ENCODE measurements at regions not wholly inside any gene's neighbourhood (a gene's known extent, or its start where the extent isn't known, plus 50 kb on each side); places are given as distances from the start of the nearest gene placed in this dataset.

GRCh38 chr2:71880287-71880686 lies 267.4 kb downstream of the CYP26B1 start:
- Mint-ChIP-seq H3K36me3 (ENCODE audit: insufficient read depth, unreplicated experiment) (no peaks in the 10 kb centered on the region), H3K9me3 (ENCODE audit: low read depth, unreplicated experiment) (no peaks in the 10 kb centered on the region), H3K4me1 (ENCODE audit: low read depth, unreplicated experiment) (peaks cover 17% of the 10 kb centered on the region), H3K27me3 (ENCODE audit: unreplicated experiment) (peaks cover 52% of the 10 kb centered on the region), H3K4me3 (ENCODE audit: low read depth, unreplicated experiment) (no peak overlapping the region), H3K27ac (ENCODE audit: unreplicated experiment) (no peak overlapping the region)
- BruUV-seq (replicated peaks) = no TSS peak
- DNase-seq = no peak
- CTCF ChIA-PET = no interaction called here
- intact Hi-C loops (cut with micrococcal nuclease; ENCODE audit: unreplicated experiment) = no loop called here
- no peak for TF ChIP-seq CTCF (IDR thresholded peaks at IDR 0.05; ENCODE audit: unreplicated experiment)

GRCh38 chr2:71879509-71880184 lies 268.0 kb downstream of the CYP26B1 start:
- H3K4me1 Mint-ChIP-seq (ENCODE audit: low read depth, unreplicated experiment) = peaks cover 17% of the 10 kb centered on the region
- DNase-seq = no peak
- no peak overlapping the region for H3K27ac Mint-ChIP-seq (ENCODE audit: unreplicated experiment)
- no TSS peak for BruUV-seq (replicated peaks)
- CTCF ChIA-PET = no interaction called here
- intact Hi-C loops (cut with micrococcal nuclease; ENCODE audit: unreplicated experiment) = no loop called here
- no peak overlapping the region for H3K4me3 Mint-ChIP-seq (ENCODE audit: low read depth, unreplicated experiment)
- peaks cover 52% of the 10 kb centered on the region for H3K27me3 Mint-ChIP-seq (ENCODE audit: unreplicated experiment)
- no peaks in the 10 kb centered on the region for H3K9me3 Mint-ChIP-seq (ENCODE audit: low read depth, unreplicated experiment)
- H3K36me3 Mint-ChIP-seq (ENCODE audit: insufficient read depth, unreplicated experiment) = no peaks in the 10 kb centered on the region
- no peak for TF ChIP-seq CTCF (IDR thresholded peaks at IDR 0.05; ENCODE audit: unreplicated experiment)

- no peak for DNase-seq
- Mint-ChIP-seq H3K9me3 (ENCODE audit: low read depth, unreplicated experiment) (no peaks in the 10 kb centered on the region), H3K4me3 (ENCODE audit: low read depth, unreplicated experiment) (no peak overlapping the region), H3K4me1 (ENCODE audit: low read depth, unreplicated experiment) (peaks cover 17% of the 10 kb centered on the region), H3K27me3 (ENCODE audit: unreplicated experiment) (peaks cover 58% of the 10 kb centered on the region), H3K36me3 (ENCODE audit: insufficient read depth, unreplicated experiment) (no peaks in the 10 kb centered on the region), H3K27ac (ENCODE audit: unreplicated experiment) (no peak overlapping the region)
- BruUV-seq (replicated peaks) = no TSS peak
- CTCF ChIA-PET = no interaction called here
- TF ChIP-seq CTCF (IDR thresholded peaks at IDR 0.05; ENCODE audit: unreplicated experiment) = no peak
- intact Hi-C loops (cut with micrococcal nuclease; ENCODE audit: unreplicated experiment) = no loop called here
These were observed 268.8 kb downstream of the CYP26B1 start for GRCh38 chr2:71878626-71879508.

GRCh38 chr2:71877636-71878035 lies 270.0 kb downstream of the CYP26B1 start:
- no peak for DNase-seq
- no TSS peak for BruUV-seq (replicated peaks)
- H3K27ac Mint-ChIP-seq (ENCODE audit: unreplicated experiment) = no peak overlapping the region
- no peak for TF ChIP-seq CTCF (IDR thresholded peaks at IDR 0.05; ENCODE audit: unreplicated experiment)
- H3K9me3 Mint-ChIP-seq (ENCODE audit: low read depth, unreplicated experiment) = no peaks in the 10 kb centered on the region
- H3K36me3 Mint-ChIP-seq (ENCODE audit: insufficient read depth, unreplicated experiment) = no peaks in the 10 kb centered on the region
- intact Hi-C loops (cut with micrococcal nuclease; ENCODE audit: unreplicated experiment) = no loop called here
- peaks cover 10% of the 10 kb centered on the region for H3K4me1 Mint-ChIP-seq (ENCODE audit: low read depth, unreplicated experiment)
- CTCF ChIA-PET = no interaction called here
- H3K4me3 Mint-ChIP-seq (ENCODE audit: low read depth, unreplicated experiment) = no peak overlapping the region
- H3K27me3 Mint-ChIP-seq (ENCODE audit: unreplicated experiment) = peaks cover 70% of the 10 kb centered on the region

Measured in Calu3 (cell line).